NB4 (cell line): ENCODE measurements at regions not wholly inside any gene's neighbourhood (a gene's known extent, or its start where the extent isn't known, plus 50 kb on each side); places are given as distances from the start of the nearest gene placed in this dataset.

Source experiments
- MAX ChIP-seq: IDR thresholded peaks from 2 replicates; pipeline ENCODE4 v1.6.1; 2011; ENCODE audit warnings: low read depth, low read length
- POLR2A ChIP-seq: IDR thresholded peaks from 2 replicates; pipeline ENCODE4 v1.6.1; 2011; ENCODE audit warnings: mild to moderate bottlenecking; ENCODE audit not compliant: insufficient read length; ENCODE audit errors: extremely low read depth
- TF ChIP-seq, protein P1 (sequence below): IDR thresholded peaks from one replicate; pipeline ENCODE4 v1.5.1; 2012; ENCODE audit warnings: low read depth, low read length

GRCh38 chr21:15243406-15243805 lies 178.6 kb upstream of the NRIP1 start:
- TF ChIP-seq MAX = no peak
- no peak for TF ChIP-seq POLR2A
- TF ChIP-seq, protein P1, sequence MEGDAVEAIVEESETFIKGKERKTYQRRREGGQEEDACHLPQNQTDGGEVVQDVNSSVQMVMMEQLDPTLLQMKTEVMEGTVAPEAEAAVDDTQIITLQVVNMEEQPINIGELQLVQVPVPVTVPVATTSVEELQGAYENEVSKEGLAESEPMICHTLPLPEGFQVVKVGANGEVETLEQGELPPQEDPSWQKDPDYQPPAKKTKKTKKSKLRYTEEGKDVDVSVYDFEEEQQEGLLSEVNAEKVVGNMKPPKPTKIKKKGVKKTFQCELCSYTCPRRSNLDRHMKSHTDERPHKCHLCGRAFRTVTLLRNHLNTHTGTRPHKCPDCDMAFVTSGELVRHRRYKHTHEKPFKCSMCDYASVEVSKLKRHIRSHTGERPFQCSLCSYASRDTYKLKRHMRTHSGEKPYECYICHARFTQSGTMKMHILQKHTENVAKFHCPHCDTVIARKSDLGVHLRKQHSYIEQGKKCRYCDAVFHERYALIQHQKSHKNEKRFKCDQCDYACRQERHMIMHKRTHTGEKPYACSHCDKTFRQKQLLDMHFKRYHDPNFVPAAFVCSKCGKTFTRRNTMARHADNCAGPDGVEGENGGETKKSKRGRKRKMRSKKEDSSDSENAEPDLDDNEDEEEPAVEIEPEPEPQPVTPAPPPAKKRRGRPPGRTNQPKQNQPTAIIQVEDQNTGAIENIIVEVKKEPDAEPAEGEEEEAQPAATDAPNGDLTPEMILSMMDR = no peak
